ENCODE measurements at regions not wholly inside any gene's neighbourhood (a gene's known extent, or its start where the extent isn't known, plus 50 kb on each side); places are given as distances from the start of the nearest gene placed in this dataset.

DNA sequence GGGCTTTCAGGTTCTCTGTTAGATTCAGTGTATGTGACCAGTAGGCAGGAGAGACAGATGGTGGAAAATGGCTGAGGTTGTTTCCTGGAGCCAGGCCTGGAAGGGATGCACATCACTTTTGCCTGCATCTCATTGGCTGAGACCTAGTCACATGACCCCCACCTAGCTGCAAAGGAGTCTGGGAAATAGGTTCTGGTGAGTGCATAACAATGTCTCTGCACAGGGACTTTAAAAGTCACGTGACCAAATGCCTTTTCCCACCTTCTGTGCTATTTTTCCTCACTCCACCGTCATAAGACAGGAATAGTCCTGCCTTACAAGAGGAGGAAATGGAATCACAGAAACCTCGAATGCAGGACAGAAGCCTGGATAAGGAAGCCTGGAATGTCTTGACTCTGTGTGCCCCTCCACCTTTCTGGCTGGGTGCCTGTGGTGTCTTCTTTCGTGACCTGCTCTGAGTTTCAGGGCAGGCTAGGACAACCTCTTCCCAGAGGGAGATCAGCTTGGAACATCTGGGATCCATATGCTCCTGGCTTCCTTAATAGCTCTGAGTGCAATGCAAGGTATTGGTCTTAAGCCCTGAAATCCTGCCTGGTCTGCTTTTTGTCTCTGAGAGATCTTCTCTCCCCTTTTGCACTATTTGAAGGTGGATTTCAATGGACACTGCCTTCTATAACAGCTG lies 139.9 kb upstream of the ZNF438 start:
- no peak overlapping the region for H3K4me3 ChIP-seq (replicated peaks; ENCODE audit: low read depth, low read length)
- peak; percentile 97 for DNase-seq (ENCODE audit: extremely low read depth, low read depth)
- TF ChIP-seq, protein P1, sequence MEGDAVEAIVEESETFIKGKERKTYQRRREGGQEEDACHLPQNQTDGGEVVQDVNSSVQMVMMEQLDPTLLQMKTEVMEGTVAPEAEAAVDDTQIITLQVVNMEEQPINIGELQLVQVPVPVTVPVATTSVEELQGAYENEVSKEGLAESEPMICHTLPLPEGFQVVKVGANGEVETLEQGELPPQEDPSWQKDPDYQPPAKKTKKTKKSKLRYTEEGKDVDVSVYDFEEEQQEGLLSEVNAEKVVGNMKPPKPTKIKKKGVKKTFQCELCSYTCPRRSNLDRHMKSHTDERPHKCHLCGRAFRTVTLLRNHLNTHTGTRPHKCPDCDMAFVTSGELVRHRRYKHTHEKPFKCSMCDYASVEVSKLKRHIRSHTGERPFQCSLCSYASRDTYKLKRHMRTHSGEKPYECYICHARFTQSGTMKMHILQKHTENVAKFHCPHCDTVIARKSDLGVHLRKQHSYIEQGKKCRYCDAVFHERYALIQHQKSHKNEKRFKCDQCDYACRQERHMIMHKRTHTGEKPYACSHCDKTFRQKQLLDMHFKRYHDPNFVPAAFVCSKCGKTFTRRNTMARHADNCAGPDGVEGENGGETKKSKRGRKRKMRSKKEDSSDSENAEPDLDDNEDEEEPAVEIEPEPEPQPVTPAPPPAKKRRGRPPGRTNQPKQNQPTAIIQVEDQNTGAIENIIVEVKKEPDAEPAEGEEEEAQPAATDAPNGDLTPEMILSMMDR (IDR thresholded peaks at IDR 0.05; ENCODE audit: low read depth, low read length, missing control alignments): no peak

- DNase-seq (ENCODE audit: extremely low read depth, low read depth): no peak
- no peak overlapping the region for H3K4me3 ChIP-seq (replicated peaks; ENCODE audit: low read depth, low read length)
- TF ChIP-seq, protein P1 (IDR thresholded peaks at IDR 0.05; ENCODE audit: low read depth, low read length, missing control alignments): no peak
Measured at GRCh38 chr10:31172925-31173324, 141.3 kb upstream of the ZNF438 start.

GRCh38 chr10:31173752-31174151 lies 142.1 kb upstream of the ZNF438 start:
- TF ChIP-seq, protein P1 (IDR thresholded peaks at IDR 0.05; ENCODE audit: low read depth, low read length, missing control alignments): no peak
- DNase-seq (ENCODE audit: extremely low read depth, low read depth): no peak

GRCh38 chr10:31179091-31179680 lies 139.8 kb upstream of the ZEB1 start:
- TF ChIP-seq, protein P1 (IDR thresholded peaks at IDR 0.05; ENCODE audit: low read depth, low read length, missing control alignments): no peak
- no peak for DNase-seq (ENCODE audit: extremely low read depth, low read depth)
- no peak overlapping the region for H3K4me3 ChIP-seq (replicated peaks; ENCODE audit: low read depth, low read length)

More at GRCh38 chr10:31173752-31174151, 142.1 kb upstream of the ZNF438 start:
- no peak overlapping the region for H3K4me3 ChIP-seq (replicated peaks; ENCODE audit: low read depth, low read length)

DNA sequence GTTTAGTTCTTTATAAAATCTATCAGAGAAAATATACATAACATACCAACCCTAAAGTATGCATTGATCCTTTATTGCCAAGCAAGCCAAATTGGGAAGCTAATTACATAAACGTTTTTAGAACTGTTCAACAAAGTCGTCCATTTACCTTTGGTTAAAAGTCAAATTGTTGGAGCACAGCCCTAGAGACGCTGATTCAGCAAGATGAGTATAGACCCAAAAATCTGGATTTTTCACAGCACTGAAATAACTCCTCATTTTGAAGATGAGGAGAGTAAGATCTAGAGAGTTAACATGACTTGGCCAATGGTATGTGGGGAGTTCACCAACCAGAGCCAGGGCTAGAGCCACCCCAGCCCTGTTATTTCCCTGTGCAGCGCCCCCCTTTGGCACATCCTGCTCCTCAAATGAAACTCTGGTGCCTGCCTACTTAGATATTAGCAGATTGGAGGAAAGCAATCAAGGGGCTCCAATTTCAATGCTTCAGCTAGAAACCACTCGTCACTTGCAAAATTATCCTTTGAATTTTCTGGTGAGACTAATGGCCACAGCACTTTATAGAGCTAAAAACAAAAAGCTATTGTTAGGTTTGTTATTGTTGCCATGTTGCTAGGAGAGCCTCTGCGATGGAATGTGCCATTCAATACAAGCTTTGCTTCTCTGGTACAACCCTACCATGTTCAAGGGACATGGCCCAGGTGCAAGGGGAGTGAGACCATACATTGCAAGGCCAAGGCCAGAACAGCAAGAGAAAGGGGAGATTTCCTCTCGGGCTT lies 132.6 kb upstream of the ZEB1 start:
- no peak for DNase-seq (ENCODE audit: extremely low read depth, low read depth)
- no peak overlapping the region for H3K4me3 ChIP-seq (replicated peaks; ENCODE audit: low read depth, low read length)
- TF ChIP-seq, protein P1 (IDR thresholded peaks at IDR 0.05; ENCODE audit: low read depth, low read length, missing control alignments): no peak

- H3K4me3 ChIP-seq (replicated peaks; ENCODE audit: low read depth, low read length): no peak overlapping the region
- TF ChIP-seq, protein P1 (IDR thresholded peaks at IDR 0.05; ENCODE audit: low read depth, low read length, missing control alignments): no peak
- DNase-seq (ENCODE audit: extremely low read depth, low read depth): no peak
Measured at GRCh38 chr10:31187182-31187581, 131.8 kb upstream of the ZEB1 start.

Data from HFF-Myc (cell line).